ENCODE measurements at regions not wholly inside any gene's neighbourhood (a gene's known extent, or its start where the extent isn't known, plus 50 kb on each side); places are given as distances from the start of the nearest gene placed in this dataset.
"Not testable (repeated sequence)": the region's sequence is repeated elsewhere in the genome, so short reads cannot be mapped to it uniquely, and the experiment has no call there.

DNA sequence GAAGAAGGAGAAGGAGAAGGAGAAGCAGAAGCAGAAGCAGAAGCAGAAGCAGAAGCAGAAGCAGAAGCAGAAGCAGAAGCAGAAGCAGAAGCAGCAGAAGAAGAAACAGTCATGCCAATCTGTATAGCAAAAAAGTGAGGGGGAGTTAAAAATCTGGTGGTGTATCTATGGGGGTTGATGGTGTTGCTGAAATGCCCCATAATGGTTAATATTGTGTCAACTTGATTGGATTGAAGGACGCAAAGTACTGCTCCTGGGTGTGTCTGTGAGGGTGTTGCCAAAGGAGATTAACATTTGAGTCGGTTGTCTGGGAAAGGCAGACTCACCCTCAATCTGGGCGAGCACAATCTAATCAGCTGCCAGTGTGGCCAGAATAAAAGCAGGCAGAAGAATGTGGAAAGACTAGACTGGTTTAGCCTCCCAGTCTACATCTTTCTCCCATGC is 120.3 kb downstream of the AKR1D1 start:
- not testable (repeated sequence) for H3K36me3 ChIP-seq (ENCODE audit: insufficient read depth, low read length); H3K9ac ChIP-seq (ENCODE audit: low read depth, low read length); H3K4me3 ChIP-seq (ENCODE audit: low read length); H3K4me1 ChIP-seq (ENCODE audit: insufficient read depth, low read length); H3K27me3 ChIP-seq (ENCODE audit: insufficient read depth, low read length); H3K9me3 ChIP-seq (ENCODE audit: insufficient read depth, low read depth, low read length); H3K27ac ChIP-seq (ENCODE audit: low read depth, low read length)
- WGBS = 86% methylated on average over 3 of the region's 3 CpGs

DNA sequence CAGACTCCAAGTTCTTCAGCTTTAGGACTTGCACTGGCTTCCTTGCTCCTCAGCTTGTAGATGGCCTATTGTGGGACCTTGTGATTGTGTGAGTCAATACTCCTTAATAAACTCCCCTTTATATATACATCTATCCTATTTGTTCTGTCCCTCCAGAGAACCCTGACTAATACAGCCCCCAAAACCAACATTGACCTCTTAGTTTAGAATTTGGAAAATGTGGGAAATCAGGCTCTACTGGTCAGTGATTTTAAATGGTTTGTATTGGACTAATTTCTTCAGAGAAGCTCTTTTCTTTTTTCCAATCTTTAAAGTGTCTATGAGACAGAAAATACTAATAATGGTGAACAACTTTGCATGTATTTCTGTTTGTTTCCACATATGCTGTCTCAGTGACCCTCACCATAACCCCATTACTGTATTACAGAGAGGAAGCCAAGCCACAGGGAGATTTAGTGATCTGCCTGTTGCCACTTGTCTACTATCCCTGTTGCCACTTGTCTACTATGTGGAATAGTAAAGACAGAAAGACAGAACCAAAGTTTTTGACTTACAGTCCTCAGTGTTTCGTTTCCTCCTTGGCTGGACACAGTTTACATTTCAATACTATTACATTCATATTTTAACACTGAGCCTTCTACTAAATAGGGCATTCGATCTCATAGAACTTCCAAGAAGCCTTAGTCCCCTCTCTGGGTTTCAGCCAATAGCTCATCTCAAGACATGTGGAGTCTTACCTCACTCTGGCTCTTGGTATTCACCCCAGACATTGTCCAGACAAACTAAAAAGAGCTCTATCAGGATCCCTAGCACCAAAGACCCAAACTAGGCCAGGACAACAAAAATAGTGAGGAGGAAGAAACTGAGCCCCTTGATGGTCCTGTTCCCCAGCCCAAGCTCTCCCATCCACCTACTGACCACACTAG is 121.0 kb downstream of the AKR1D1 start:
- WGBS = 89% methylated on average over 2 of the region's 2 CpGs
- Histone ChIP-seq H3K9me3 (ENCODE audit: insufficient read depth, low read depth, low read length) (no peaks in the 10 kb centered on the region), H3K4me3 (ENCODE audit: low read length) (no peak overlapping the region), H3K36me3 (ENCODE audit: insufficient read depth, low read length) (no peaks in the 10 kb centered on the region), H3K27ac (ENCODE audit: low read depth, low read length) (no peak overlapping the region), H3K4me1 (ENCODE audit: insufficient read depth, low read length) (no peaks in the 10 kb centered on the region), H3K9ac (ENCODE audit: low read depth, low read length) (no peak overlapping the region), H3K27me3 (ENCODE audit: insufficient read depth, low read length) (no peaks in the 10 kb centered on the region)

DNA sequence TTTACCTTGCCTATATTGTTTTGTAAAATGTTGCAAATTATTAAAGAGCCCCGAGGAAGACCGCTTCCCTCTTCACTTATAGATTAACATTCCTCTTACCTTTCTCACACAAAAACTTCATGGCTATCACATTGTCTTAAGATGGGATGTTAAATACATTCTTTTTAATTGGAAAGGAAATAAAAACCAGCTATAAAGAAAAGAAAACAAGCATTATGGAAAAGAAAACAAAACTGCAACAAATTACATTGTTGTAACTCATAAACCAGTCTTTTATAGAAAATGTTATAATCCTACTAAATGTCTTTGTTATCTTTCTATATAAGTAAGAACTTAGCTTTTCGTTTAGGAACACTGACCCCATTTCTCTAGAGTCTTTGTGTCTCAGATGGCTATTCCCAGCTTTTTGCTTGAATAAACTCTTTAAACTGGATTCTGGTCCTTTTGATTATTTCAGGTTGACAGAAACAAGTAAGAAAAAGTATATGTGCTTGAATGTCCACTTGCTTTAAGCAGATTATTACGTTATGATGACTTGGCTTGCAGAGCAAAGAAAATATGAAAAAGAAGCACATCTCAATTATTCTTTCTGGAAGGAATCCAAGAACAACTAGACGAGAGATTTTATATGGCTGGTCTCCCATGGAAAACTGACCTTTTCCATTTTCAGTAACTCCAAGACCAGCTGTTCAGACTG is 128.2 kb downstream of the AKR1D1 start:
- H3K4me3 ChIP-seq (ENCODE audit: low read length) = no peak overlapping the region
- peaks cover 51% of the 10 kb centered on the region for H3K4me1 ChIP-seq (ENCODE audit: insufficient read depth, low read length)
- no peaks in the 10 kb centered on the region for H3K36me3 ChIP-seq (ENCODE audit: insufficient read depth, low read length)
- H3K27ac ChIP-seq (ENCODE audit: low read depth, low read length) = peak overlapping the region; percentile 99
- H3K27me3 ChIP-seq (ENCODE audit: insufficient read depth, low read length) = no peaks in the 10 kb centered on the region
- H3K9me3 ChIP-seq (ENCODE audit: insufficient read depth, low read depth, low read length) = peaks cover 2% of the 10 kb centered on the region
- H3K9ac ChIP-seq (ENCODE audit: low read depth, low read length) = peak overlapping the region; percentile 57
- WGBS = 74% methylated on average over 3 of the region's 5 CpGs

DNA sequence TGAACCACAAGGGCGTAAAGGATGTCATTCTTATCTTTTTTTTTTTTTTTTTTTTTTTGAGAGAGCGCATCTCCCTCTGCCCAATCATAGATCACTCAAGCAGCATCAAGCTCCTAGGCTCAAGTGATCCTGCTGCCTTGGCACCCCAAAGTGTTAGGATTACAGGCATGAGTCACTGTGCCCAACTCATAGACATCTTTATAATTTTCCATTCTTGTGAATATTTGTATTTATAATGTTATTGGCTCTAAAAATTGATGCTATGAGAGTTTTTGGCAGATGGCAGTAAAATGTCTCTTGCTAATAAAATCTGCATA is 128.7 kb downstream of the AKR1D1 start:
- peaks cover 2% of the 10 kb centered on the region; the same call in 1 of the 2 replicates for H3K36me3 ChIP-seq (ENCODE audit: insufficient read depth, low read length)
- H3K4me1 ChIP-seq (ENCODE audit: insufficient read depth, low read length) = peaks cover 51% of the 10 kb centered on the region
- H3K27me3 ChIP-seq (ENCODE audit: insufficient read depth, low read length) = no peaks in the 10 kb centered on the region
- H3K9ac ChIP-seq (ENCODE audit: low read depth, low read length) = peak overlapping the region; percentile 57
- peak overlapping the region; percentile 99 for H3K27ac ChIP-seq (ENCODE audit: low read depth, low read length)
- H3K9me3 ChIP-seq (ENCODE audit: insufficient read depth, low read depth, low read length) = peaks cover 7% of the 10 kb centered on the region
- WGBS = 68% methylated on average over 2 of the region's 2 CpGs
- no peak overlapping the region for H3K4me3 ChIP-seq (ENCODE audit: low read length)

DNA sequence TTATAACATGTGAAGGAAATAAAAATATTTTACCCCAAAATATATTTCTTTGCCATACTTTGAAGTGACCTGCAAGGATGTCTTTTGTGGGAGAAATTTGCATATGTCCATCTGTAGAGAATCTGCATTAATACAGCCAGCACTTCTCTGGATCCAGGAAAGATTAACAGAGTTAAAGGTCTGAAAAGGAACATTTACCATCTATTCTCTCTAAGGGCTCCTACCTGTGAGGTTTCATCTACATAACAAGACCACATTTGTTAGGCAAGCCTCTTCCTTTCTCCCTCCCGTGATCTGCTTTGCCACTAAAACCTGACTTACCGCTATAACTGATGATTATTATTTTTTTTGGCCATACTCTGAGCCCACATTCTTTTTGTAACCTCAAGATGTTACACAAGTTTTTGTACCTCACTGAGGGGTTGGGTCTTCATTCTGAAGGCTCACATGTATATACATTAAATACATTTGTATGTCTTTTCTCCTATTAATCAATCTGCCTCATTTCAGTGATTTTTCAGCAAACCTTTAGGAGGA is 129.4 kb downstream of the AKR1D1 start:
- Histone ChIP-seq H3K9me3 (ENCODE audit: insufficient read depth, low read depth, low read length) (peaks cover 11% of the 10 kb centered on the region), H3K36me3 (ENCODE audit: insufficient read depth, low read length) (peaks cover 6% of the 10 kb centered on the region; the same call in 1 of the 2 replicates), H3K4me1 (ENCODE audit: insufficient read depth, low read length) (peaks cover 51% of the 10 kb centered on the region), H3K27me3 (ENCODE audit: insufficient read depth, low read length) (no peaks in the 10 kb centered on the region), H3K27ac (ENCODE audit: low read depth, low read length) (peak overlapping the region; percentile 99), H3K9ac (ENCODE audit: low read depth, low read length) (peak overlapping the region; percentile 71), H3K4me3 (ENCODE audit: low read length) (no peak overlapping the region)
- WGBS = 18% methylated on average over 2 of the region's 2 CpGs

DNA sequence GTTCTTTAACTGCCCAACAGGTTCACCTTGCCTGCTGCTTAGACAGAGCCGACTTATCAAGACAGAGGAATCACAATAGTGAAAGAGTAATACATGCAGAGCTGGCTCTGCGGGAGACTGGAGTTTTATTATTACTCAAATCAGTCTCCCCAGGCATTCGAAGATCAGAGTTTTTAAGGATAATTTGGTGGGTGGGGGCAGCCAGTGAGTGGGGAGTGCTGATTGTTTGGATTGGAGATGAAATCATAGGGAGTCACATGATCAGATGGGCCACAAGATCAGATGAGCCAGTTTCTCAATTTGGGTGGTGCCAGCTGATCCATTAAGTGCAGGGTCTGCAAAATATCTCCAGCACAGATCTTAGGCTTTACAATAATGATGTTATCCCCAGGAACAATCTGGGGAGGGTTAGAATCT is 131.3 kb downstream of the AKR1D1 start:
- 13% methylated on average over 3 of the region's 3 CpGs for WGBS
- H3K4me3 ChIP-seq (ENCODE audit: low read length) = no peak overlapping the region

DNA sequence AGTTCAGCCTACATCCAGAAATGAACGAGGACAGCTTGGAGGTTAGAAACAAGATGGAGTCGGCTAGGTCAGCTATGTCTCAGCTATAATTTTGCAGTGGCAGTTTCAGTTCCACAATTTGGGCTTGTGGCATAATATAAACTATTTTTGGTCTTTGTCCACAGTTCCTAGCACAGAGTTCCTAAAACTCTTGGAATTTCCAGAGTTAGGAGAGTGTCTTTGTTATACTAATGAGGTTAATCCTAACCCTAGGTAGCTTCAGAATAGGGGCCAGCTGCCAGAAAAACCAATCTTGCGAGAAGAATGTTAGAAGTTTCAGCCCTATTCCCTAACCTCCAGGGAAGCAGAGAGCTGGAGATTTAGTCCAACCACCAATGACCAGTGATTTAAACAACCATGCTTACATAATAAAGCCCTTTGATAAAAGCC is 131.9 kb downstream of the AKR1D1 start:
- peak overlapping the region; percentile 94 for H3K27ac ChIP-seq (ENCODE audit: low read depth, low read length)

More for the DNA sequence above, 131.3 kb downstream of the AKR1D1 start:
- peaks cover 51% of the 10 kb centered on the region for H3K4me1 ChIP-seq (ENCODE audit: insufficient read depth, low read length)
- H3K27ac ChIP-seq (ENCODE audit: low read depth, low read length) = peak overlapping the region; percentile 99
- H3K27me3 ChIP-seq (ENCODE audit: insufficient read depth, low read length) = no peaks in the 10 kb centered on the region
- H3K9me3 ChIP-seq (ENCODE audit: insufficient read depth, low read depth, low read length) = peaks cover 11% of the 10 kb centered on the region
- peaks cover 6% of the 10 kb centered on the region; the same call in 1 of the 2 replicates for H3K36me3 ChIP-seq (ENCODE audit: insufficient read depth, low read length)
- H3K9ac ChIP-seq (ENCODE audit: low read depth, low read length) = peak overlapping the region; percentile 42

DNA sequence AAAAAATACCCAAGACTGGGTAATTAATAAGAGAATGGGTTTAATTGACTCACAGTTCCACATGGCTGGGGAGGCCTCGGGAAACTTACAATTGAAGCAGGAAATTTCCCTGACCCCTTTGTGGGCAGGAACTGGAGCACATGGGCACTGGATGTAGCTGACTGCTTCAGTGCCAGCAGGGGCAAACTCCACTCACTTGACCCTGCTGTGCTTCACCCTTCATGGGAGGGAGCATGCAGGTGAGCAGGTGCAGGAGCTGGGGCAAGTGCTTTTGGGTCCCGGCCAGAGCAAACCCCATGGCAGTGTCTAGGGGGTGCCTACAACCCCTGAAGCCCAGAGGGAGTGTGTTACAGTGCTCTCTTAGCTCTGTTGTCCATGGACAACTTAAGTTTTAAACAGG is 132.6 kb downstream of the AKR1D1 start:
- H3K27ac ChIP-seq (ENCODE audit: low read depth, low read length) = peak overlapping the region; percentile 94
- H3K9ac ChIP-seq (ENCODE audit: low read depth, low read length) = peak overlapping the region; percentile 58
- peaks cover 11% of the 10 kb centered on the region for H3K9me3 ChIP-seq (ENCODE audit: insufficient read depth, low read depth, low read length)
- H3K36me3 ChIP-seq (ENCODE audit: insufficient read depth, low read length) = peaks cover 6% of the 10 kb centered on the region; the same call in 1 of the 2 replicates
- peaks cover 45% of the 10 kb centered on the region for H3K4me1 ChIP-seq (ENCODE audit: insufficient read depth, low read length)
- H3K27me3 ChIP-seq (ENCODE audit: insufficient read depth, low read length) = no peaks in the 10 kb centered on the region
- H3K4me3 ChIP-seq (ENCODE audit: low read length) = no peak overlapping the region
- WGBS = 83% methylated on average over 2 of the region's 2 CpGs

More for the DNA sequence above, 131.9 kb downstream of the AKR1D1 start:
- H3K36me3 ChIP-seq (ENCODE audit: insufficient read depth, low read length) = peaks cover 6% of the 10 kb centered on the region; the same call in 1 of the 2 replicates
- WGBS = 53% methylated on average over 3 of the region's 3 CpGs
- H3K4me1 ChIP-seq (ENCODE audit: insufficient read depth, low read length) = peaks cover 50% of the 10 kb centered on the region
- no peaks in the 10 kb centered on the region for H3K27me3 ChIP-seq (ENCODE audit: insufficient read depth, low read length)
- no peak overlapping the region for H3K4me3 ChIP-seq (ENCODE audit: low read length)
- peak overlapping the region; percentile 58 for H3K9ac ChIP-seq (ENCODE audit: low read depth, low read length)
- peaks cover 11% of the 10 kb centered on the region for H3K9me3 ChIP-seq (ENCODE audit: insufficient read depth, low read depth, low read length)

DNA sequence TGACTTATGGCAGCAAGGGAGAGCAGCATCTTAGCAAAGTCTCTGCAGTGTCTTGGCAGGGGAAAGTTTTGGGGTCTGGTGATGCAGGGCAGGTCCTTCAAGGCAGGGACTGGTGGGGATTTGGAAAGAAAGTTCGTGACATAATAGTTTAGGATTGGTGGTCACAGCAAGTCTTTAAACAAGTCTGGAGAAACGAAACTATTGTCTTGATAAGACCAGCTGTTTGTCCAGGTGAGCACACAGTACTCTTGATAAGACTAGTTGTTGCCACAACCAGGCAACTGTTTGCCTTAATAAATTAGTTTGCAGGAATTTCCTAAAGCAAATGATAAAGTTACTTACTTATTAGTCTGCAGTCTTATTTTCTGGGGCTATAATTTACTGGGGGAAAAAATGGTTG is 136.1 kb downstream of the AKR1D1 start:
- H3K9ac ChIP-seq (ENCODE audit: low read depth, low read length) = no peak overlapping the region
- H3K27me3 ChIP-seq (ENCODE audit: insufficient read depth, low read length) = no peaks in the 10 kb centered on the region
- peaks cover 17% of the 10 kb centered on the region for H3K4me1 ChIP-seq (ENCODE audit: insufficient read depth, low read length)
- no peak overlapping the region for H3K27ac ChIP-seq (ENCODE audit: low read depth, low read length)
- H3K4me3 ChIP-seq (ENCODE audit: low read length) = no peak overlapping the region
- peaks cover 20% of the 10 kb centered on the region for H3K9me3 ChIP-seq (ENCODE audit: insufficient read depth, low read depth, low read length)
- peaks cover 6% of the 10 kb centered on the region; the same call in 1 of the 2 replicates for H3K36me3 ChIP-seq (ENCODE audit: insufficient read depth, low read length)
- 79% methylated on average over 2 of the region's 2 CpGs for WGBS

DNA sequence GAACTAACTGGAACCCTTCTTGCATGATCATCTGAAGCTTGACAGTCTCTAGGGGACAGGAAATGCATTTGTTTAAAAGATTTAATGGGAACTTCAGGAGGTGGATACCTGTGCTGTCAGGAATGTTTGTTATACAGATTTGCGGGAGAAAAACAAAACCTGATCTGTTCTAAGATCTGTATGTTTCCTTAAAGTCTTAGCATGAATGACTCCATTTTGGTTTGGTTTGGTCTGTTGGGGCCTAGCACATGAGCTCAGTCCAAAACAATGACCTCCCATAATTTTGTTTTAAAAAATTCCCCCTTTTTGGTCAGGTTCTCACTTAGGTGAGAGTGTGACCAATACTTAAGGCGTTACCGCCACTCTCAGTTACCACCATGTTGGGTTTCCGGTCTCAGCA is 138.7 kb downstream of the AKR1D1 start:
- Histone ChIP-seq H3K4me1 (ENCODE audit: insufficient read depth, low read length) (no peaks in the 10 kb centered on the region), H3K4me3 (ENCODE audit: low read length) (no peak overlapping the region), H3K27ac (ENCODE audit: low read depth, low read length) (no peak overlapping the region; the same call in 1 of the 2 replicates), H3K9ac (ENCODE audit: low read depth, low read length) (no peak overlapping the region), H3K36me3 (ENCODE audit: insufficient read depth, low read length) (peaks cover 11% of the 10 kb centered on the region; the same call in 1 of the 2 replicates), H3K9me3 (ENCODE audit: insufficient read depth, low read depth, low read length) (peaks cover 39% of the 10 kb centered on the region), H3K27me3 (ENCODE audit: insufficient read depth, low read length) (no peaks in the 10 kb centered on the region)
- WGBS = 96% methylated on average over 4 of the region's 4 CpGs

DNA sequence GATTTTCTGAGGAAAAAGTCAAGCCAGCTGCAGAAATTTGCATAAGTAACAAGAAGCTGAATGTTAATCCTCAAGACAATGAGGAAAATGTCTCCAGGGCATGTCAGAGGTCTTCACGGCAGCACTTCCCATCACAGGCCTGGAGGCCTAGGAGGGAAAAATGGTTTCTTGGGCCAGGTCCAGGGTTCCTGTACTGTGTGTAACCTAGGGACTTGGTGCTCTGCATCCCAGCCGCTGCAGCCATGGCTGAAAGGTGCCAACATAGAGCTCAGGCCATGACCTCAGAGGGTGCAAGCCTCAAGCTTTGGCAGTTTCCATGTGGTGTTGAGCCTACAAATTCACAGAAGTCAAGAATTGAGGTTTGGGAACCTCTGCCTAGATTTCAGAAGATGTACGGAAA is 144.1 kb downstream of the AKR1D1 start:
- peaks cover 23% of the 10 kb centered on the region; the same call in 1 of the 2 replicates for H3K36me3 ChIP-seq (ENCODE audit: insufficient read depth, low read length)
- peaks cover 86% of the 10 kb centered on the region for H3K9me3 ChIP-seq (ENCODE audit: insufficient read depth, low read depth, low read length)
- H3K27me3 ChIP-seq (ENCODE audit: insufficient read depth, low read length); H3K4me3 ChIP-seq (ENCODE audit: low read length); H3K4me1 ChIP-seq (ENCODE audit: insufficient read depth, low read length); H3K9ac ChIP-seq (ENCODE audit: low read depth, low read length); H3K27ac ChIP-seq (ENCODE audit: low read depth, low read length): not testable (repeated sequence)
- 91% methylated on average over 3 of the region's 3 CpGs for WGBS
